Endothelial cell (in vitro differentiated cells): ENCODE measurements at regions not wholly inside any gene's neighbourhood (a gene's known extent, or its start where the extent isn't known, plus 50 kb on each side); places are given as distances from the start of the nearest gene placed in this dataset.

ENCODE experiments used
- DNase-seq: peaks from one replicate; pipeline ENCODE4 v3.0.0; 2021; ENCODE audit warnings: low spot score
- H3K27ac Mint-ChIP-seq: one replicate; pipeline ENCODE4 v1.8.0; 2021; ENCODE audit warnings: mixed read lengths, inconsistent platforms; ENCODE audit not compliant: unreplicated experiment
- H3K27me3 Mint-ChIP-seq: one replicate; pipeline ENCODE4 v1.8.0; 2021; ENCODE audit warnings: mild to moderate bottlenecking, moderate library complexity, mixed read lengths, inconsistent platforms; ENCODE audit not compliant: unreplicated experiment
- H3K36me3 Mint-ChIP-seq: one replicate; pipeline ENCODE4 v1.8.0; 2021; ENCODE audit warnings: mild to moderate bottlenecking, low read depth, mixed read lengths, inconsistent platforms; ENCODE audit not compliant: unreplicated experiment
- H3K4me1 Mint-ChIP-seq: one replicate; pipeline ENCODE4 v1.8.0; 2021; ENCODE audit warnings: mild to moderate bottlenecking, mixed read lengths, inconsistent platforms; ENCODE audit not compliant: unreplicated experiment
- H3K4me3 Mint-ChIP-seq: one replicate; pipeline ENCODE4 v1.8.0; 2021; ENCODE audit warnings: mild to moderate bottlenecking, mixed read lengths, inconsistent platforms; ENCODE audit not compliant: unreplicated experiment
- H3K9me3 Mint-ChIP-seq: one replicate; pipeline ENCODE4 v1.8.0; 2021; ENCODE audit warnings: mixed read lengths, inconsistent platforms; ENCODE audit not compliant: unreplicated experiment
- CTCF ChIP-seq: fragments of 200-600 bp; sonication (generic); IDR thresholded peaks from one replicate; pipeline ENCODE4 v1.5.0; 2021; ENCODE audit warnings: antibody characterized with exemption; ENCODE audit not compliant: unreplicated experiment

DNA sequence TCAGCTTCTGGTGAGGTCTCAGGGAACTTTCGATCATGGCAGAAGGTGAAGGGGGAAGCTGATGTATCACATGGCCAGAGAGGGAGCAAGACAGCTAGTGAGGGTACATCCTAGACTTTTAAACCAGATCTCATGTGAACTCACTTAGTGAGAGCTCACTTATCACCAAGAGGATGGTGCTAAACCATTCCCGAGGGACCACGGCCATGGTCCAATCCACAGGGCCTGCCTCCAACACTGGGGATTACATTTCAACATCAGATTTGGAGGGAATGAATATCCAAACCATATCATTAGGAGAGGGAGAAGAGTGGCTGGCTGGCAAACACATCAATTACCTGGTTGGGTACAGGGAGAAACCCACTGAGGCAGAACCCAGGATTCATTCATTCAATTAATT, 75.7 kb upstream of the HAAO start:
- H3K4me1 Mint-ChIP-seq = no peaks in the 10 kb centered on the region
- TF ChIP-seq CTCF = no peak
- H3K9me3 Mint-ChIP-seq = peaks cover 7% of the 10 kb centered on the region
- H3K27me3 Mint-ChIP-seq = peaks cover 9% of the 10 kb centered on the region
- H3K36me3 Mint-ChIP-seq = peaks cover 7% of the 10 kb centered on the region
- H3K27ac Mint-ChIP-seq = no peak overlapping the region
- DNase-seq = no peak
- no peak overlapping the region for H3K4me3 Mint-ChIP-seq

DNA sequence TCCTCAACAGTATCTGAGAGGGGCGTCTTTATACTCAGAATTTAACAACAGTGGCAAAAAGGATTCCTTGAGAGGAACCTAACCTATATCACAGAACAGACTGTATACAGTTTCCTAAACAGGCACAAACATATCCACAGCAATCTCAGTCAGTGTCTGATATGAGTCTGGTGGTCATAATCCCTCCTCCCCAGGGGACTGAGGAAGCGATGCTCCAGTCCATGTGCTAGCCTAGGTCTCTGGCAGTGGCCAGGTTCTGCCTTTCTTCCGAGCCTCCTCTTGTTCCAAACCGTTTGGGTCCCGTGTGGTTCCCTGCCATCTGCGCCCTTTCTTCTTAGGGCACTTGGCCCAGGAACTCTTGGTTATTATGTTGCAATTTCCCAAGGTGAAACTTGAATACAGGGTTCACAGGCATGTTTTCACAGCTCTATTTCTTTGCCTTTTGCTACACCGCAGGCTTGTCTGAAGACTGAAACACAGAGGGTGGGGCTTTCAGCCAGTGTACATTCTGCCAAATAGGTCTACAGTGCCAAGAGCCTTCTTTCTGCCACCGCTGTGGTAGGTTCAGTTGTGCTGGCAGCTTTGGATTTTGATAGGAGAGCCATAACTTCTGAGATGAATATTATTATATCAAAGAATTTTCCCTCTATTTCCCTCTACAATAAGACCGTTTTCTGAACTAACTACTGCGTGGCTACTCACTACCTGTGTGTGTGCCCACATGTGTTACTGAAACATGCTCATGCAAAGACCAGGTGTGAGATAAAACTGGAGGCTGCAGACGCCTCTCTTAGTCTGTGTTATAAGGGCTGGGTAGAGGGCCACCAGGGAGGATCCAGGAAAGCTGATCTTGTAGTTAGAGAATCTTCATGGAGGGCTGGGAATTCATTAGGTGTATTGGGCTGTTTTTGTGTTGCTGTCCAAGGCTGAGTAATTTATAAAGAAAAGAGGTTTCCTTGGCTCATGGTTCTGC, 75.0 kb upstream of the HAAO start:
- DNase-seq = no peak
- peaks cover 7% of the 10 kb centered on the region for H3K9me3 Mint-ChIP-seq
- H3K36me3 Mint-ChIP-seq = peaks cover 7% of the 10 kb centered on the region
- H3K27ac Mint-ChIP-seq = no peak overlapping the region
- H3K4me3 Mint-ChIP-seq = no peak overlapping the region
- TF ChIP-seq CTCF = no peak
- H3K4me1 Mint-ChIP-seq = peaks cover 2% of the 10 kb centered on the region
- H3K27me3 Mint-ChIP-seq = peaks cover 9% of the 10 kb centered on the region

DNA sequence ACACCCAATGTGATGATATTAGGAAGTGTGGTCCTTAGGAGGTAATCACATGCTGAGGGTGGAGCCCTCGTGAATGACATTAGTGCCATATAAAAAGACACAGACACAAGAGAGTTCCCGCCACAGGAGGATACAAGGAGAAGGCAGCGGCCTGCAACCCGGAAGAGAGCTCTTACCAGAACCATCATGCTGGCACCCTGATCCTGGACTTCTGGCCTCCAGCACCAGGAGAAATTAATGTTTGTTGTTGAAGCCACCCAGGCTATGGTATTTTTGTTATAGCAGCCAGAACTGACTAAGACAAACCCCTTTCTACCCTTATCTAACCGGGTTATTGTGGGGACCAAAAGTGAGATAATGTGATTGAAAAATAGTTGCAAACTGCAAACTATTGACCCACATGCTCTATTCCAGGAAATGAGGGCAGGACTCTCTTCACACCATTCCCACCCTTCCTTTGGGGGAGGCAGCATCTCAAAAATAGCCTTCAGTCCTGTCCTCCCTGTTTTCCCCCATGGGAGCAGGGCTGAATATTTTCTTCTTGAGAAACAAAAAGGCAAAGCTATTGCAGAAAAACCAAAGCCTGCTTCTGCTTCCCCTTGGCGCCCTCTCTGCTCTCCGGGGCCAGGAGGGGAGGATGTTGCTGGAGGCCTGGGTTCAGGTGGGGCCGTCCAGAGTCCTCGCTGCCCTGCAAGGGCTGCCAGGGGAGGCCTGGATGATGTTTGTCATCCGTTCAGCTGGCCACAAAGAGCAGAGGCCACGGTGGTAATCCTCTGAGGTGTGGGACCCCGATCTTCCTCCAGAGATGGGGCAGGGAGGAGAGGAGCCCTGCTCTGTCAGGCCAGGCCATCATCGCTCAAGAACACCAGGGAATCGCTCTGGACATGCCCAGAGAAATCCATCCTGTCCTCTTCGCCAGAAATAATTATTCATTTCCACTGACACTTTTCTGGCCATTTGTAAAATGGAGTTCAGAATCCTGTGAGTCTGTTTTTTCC, 73.8 kb upstream of the HAAO start:
- Mint-ChIP-seq H3K27ac (no peak overlapping the region), H3K9me3 (peaks cover 7% of the 10 kb centered on the region)

DNA sequence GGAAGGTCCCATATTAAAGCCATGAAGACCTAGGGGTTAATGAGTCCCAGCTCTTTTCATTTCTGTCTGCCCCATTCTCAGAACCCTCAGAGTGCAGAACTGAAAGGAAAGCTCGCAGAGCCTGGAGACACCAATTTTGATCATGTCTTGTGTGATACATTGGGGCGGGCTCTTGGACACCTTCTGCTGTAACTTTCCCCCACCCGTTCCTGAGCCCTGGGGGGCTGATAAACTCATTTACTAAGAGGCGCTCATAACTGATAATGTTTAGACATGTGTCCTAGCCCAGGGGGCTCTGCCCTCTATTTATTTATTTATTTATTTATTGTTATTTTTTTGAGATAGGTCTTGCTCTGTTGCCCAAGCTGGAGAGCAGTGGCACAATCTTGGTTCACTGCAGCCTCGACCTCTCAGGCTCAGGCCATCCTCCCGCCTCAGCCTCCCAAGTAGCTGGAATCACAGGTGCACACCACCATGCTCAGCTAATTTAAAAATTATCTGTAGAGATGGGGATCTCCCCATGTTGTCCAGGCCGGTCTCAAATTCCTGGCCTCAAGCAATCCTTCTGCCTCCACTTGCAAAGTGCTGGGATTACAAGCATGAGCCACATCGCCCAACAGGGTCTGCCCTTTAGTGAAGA, 72.4 kb upstream of the HAAO start:
- Mint-ChIP-seq H3K36me3 (peaks cover 7% of the 10 kb centered on the region), H3K4me3 (no peak overlapping the region), H3K4me1 (peaks cover 8% of the 10 kb centered on the region), H3K27me3 (peaks cover 9% of the 10 kb centered on the region), H3K9me3 (peaks cover 7% of the 10 kb centered on the region), H3K27ac (no peak overlapping the region)
- no peak for TF ChIP-seq CTCF
- DNase-seq = no peak

More for the DNA sequence above, 73.8 kb upstream of the HAAO start:
- H3K4me3 Mint-ChIP-seq = no peak overlapping the region
- peaks cover 7% of the 10 kb centered on the region for H3K36me3 Mint-ChIP-seq
- H3K27me3 Mint-ChIP-seq = peaks cover 9% of the 10 kb centered on the region
- no peak for DNase-seq
- H3K4me1 Mint-ChIP-seq = peaks cover 5% of the 10 kb centered on the region
- TF ChIP-seq CTCF = no peak
